SK-N-SH (cell line): ENCODE measurements at regions not wholly inside any gene's neighbourhood (a gene's known extent, or its start where the extent isn't known, plus 50 kb on each side); places are given as distances from the start of the nearest gene placed in this dataset.
"Not testable (repeated sequence)": the region's sequence is repeated elsewhere in the genome, so short reads cannot be mapped to it uniquely, and the experiment has no call there.

ENCODE experiments used
- CTCF ChIA-PET: fragments of 300-600, 350-600 bp; formaldehyde crosslinking; extraction: SDS; loops from one replicate; lab custom pipeline; 2021; lab: Yijun Ruan, JAX
- POLR2A ChIA-PET: fragments of 350-600 bp; sonication (Branson Sonifier 250); formaldehyde crosslinking; extraction: SDS; loops from one replicate; lab custom pipeline; 2020; ENCODE audit warnings: antibody characterized with exemption, inconsistent platforms; lab: Yijun Ruan, JAX
- DNase-seq: peaks from one replicate; pipeline ENCODE4 v3.0.0; 2012
- H2AFZ ChIP-seq: fragments of 200-600 bp; sonication (generic); 2 replicates; pipeline ENCODE4 v1.8.1; 2016; ENCODE audit warnings: antibody characterized with exemption, mild to moderate bottlenecking, low read depth
- H3F3A ChIP-seq: fragments of 200-600 bp; sonication (generic); replicated peaks from 2 replicates; pipeline ENCODE3; 2016; ENCODE audit warnings: antibody characterized with exemption, mild to moderate bottlenecking; ENCODE audit not compliant: insufficient read depth
- H3K27ac ChIP-seq, 2 experiments: fragments of 200-500 bp in 1 of 2; fragments of 200-600 bp in 1 of 2; sonication (Bioruptor generic) in 1 of 2; sonication (generic), shearing (Covaris generic) in 1 of 2; 2 replicates each; pipeline versions ENCODE4 v1.5.1 to v1.6.1; 2014 to 2016; ENCODE audit warnings: low read depth in 2 of 2, inconsistent platforms in 1 of 2, low read length in 1 of 2, mild to moderate bottlenecking in 1 of 2, mixed read lengths in 1 of 2
- H3K27me3 ChIP-seq: fragments of 200-600 bp; sonication (generic), shearing (Covaris generic); 2 replicates; pipeline ENCODE4 v1.6.1; 2016; ENCODE audit warnings: mixed run types; ENCODE audit not compliant: insufficient read depth
- H3K36me3 ChIP-seq, 2 experiments: fragments of 200-500 bp in 1 of 2; fragments of 200-600 bp in 1 of 2; sonication (Bioruptor generic) in 1 of 2; sonication (generic) in 1 of 2; replicated peaks in 1 of 2; 2 replicates each; pipeline versions ENCODE3 to v1.5.1; 2014 to 2016; ENCODE audit warnings: low read length in 1 of 2, mild to moderate bottlenecking in 1 of 2; ENCODE audit not compliant: insufficient read depth in 2 of 2, control insufficient read depth in 1 of 2
- H3K4me1 ChIP-seq, 2 experiments: fragments of 200-500 bp in 1 of 2; fragments of 200-600 bp in 1 of 2; sonication (Bioruptor generic) in 1 of 2; sonication (generic), shearing (Covaris generic) in 1 of 2; 2 replicates each; pipeline versions ENCODE4 v1.5.1 to v1.6.1; 2014 to 2016; ENCODE audit warnings: low read depth in 1 of 2, low read length in 1 of 2, mixed run types in 1 of 2; ENCODE audit not compliant: insufficient read depth in 2 of 2, control insufficient read depth in 1 of 2
- H3K4me2 ChIP-seq: fragments of 200-600 bp; sonication (generic), shearing (Covaris generic); 2 replicates; pipeline ENCODE4 v1.6.1; 2017; ENCODE audit warnings: mixed run types
- H3K4me3 ChIP-seq, 2 experiments: fragments of 200-500 bp in 1 of 2; fragments of 200-600 bp in 1 of 2; sonication (Bioruptor generic) in 1 of 2; sonication (generic), shearing (Covaris generic) in 1 of 2; 2 replicates each; pipeline versions ENCODE4 v1.5.1 to v1.8.1; 2014 to 2016; ENCODE audit warnings: low read depth in 2 of 2, inconsistent platforms in 1 of 2, low read length in 1 of 2, mild to moderate bottlenecking in 1 of 2, mixed read lengths in 1 of 2, moderate library complexity in 1 of 2
- H3K79me2 ChIP-seq: fragments of 200-600 bp; sonication (generic); 2 replicates; pipeline ENCODE4 v1.8.1; 2017; ENCODE audit warnings: mild to moderate bottlenecking; ENCODE audit not compliant: insufficient read depth
- H3K9ac ChIP-seq: fragments of 200-600 bp; sonication (generic); 2 replicates; pipeline ENCODE4 v1.6.1; 2017; ENCODE audit warnings: mixed run types
- H3K9me2 ChIP-seq: fragments of 200-600 bp; sonication (generic); 2 replicates; pipeline ENCODE4 v1.6.1; 2017; ENCODE audit warnings: mixed run types
- H3K9me3 ChIP-seq: fragments of 200-600 bp; sonication (generic); 2 replicates; pipeline ENCODE4 v1.6.1; 2017; ENCODE audit warnings: mixed run types, mild to moderate bottlenecking, moderate library complexity
- H4K20me1 ChIP-seq: fragments of 200-600 bp; sonication (generic); 2 replicates; pipeline ENCODE4 v1.6.1; 2017; ENCODE audit warnings: mild to moderate bottlenecking, mixed run types; ENCODE audit not compliant: insufficient read depth
- WGBS: methylation state at CpG from one replicate; pipeline ENCODE4 v1.1.6; 2017; ENCODE audit warnings: low lambda C conversion rate; 5-methylcytosine and 5-hydroxymethylcytosine counted together

- H3K9me3 ChIP-seq, H3K4me1 ChIP-seq, H3F3A ChIP-seq, H3K36me3 ChIP-seq, H3K9me2 ChIP-seq, H2AFZ ChIP-seq, POLR2A ChIA-PET, H3K27ac ChIP-seq, H3K79me2 ChIP-seq, H3K27me3 ChIP-seq, CTCF ChIA-PET, DNase-seq, H4K20me1 ChIP-seq: not testable (repeated sequence)
- 1% methylated on average over 14 of the region's 61 CpGs for WGBS
- Histone ChIP-seq H3K4me2 (peak overlapping the region; percentile 57; the same call in 1 of the 2 replicates), H3K4me3 (peak overlapping the region in 1 of 2 experiments; percentile 46; a peak in 2 of 4 replicates), H3K9ac (peak overlapping the region; percentile 61; the same call in 1 of the 2 replicates)
Observed at GRCh38 chr15:32536507-32537172, 56.6 kb upstream of the GOLGA8N start.

- H3K27ac ChIP-seq, H3K4me1 ChIP-seq, H3K9ac ChIP-seq, H4K20me1 ChIP-seq, POLR2A ChIA-PET, H3K9me3 ChIP-seq, H3K4me2 ChIP-seq, H3K27me3 ChIP-seq, H3K9me2 ChIP-seq, H3K79me2 ChIP-seq, H3F3A ChIP-seq, H3K4me3 ChIP-seq, H3K36me3 ChIP-seq, DNase-seq, H2AFZ ChIP-seq, CTCF ChIA-PET: not testable (repeated sequence)
- WGBS = no CpG with 5 or more reads among the region's 55 CpGs
Observed at GRCh38 chr15:32536057-32536493, 57.2 kb upstream of the GOLGA8N start.

GRCh38 chr15:32535150-32535898, 57.9 kb upstream of the GOLGA8N start:
- POLR2A ChIA-PET, H3K4me1 ChIP-seq: not testable (repeated sequence)

GRCh38 chr15:32522900-32523299, 67.5 kb upstream of the GOLGA8O start:
- H3K4me3 ChIP-seq, H3K9me3 ChIP-seq, H3K36me3 ChIP-seq, H4K20me1 ChIP-seq, H3K27me3 ChIP-seq, H3K9ac ChIP-seq, H3K4me1 ChIP-seq, CTCF ChIA-PET, H2AFZ ChIP-seq, DNase-seq, H3F3A ChIP-seq, H3K9me2 ChIP-seq, POLR2A ChIA-PET, H3K79me2 ChIP-seq: not testable (repeated sequence)
- 52% methylated on average over 6 of the region's 6 CpGs for WGBS
- Histone ChIP-seq H3K27ac (peak overlapping the region in 1 of 2 experiments; percentile 61; a peak in 2 of 4 replicates), H3K4me2 (0 out of 2 replicates have a peak overlapping the region, but pooled peaks have one; percentile 19)

More at GRCh38 chr15:32535150-32535898, 57.9 kb upstream of the GOLGA8N start:
- H3K27ac ChIP-seq, CTCF ChIA-PET, H3K9me3 ChIP-seq, H3K4me2 ChIP-seq, H3K36me3 ChIP-seq, H3K27me3 ChIP-seq, DNase-seq, H4K20me1 ChIP-seq, H3K4me3 ChIP-seq, H3F3A ChIP-seq, H3K9ac ChIP-seq, H3K9me2 ChIP-seq, H3K79me2 ChIP-seq, H2AFZ ChIP-seq: not testable (repeated sequence)
- WGBS = no CpG with 5 or more reads among the region's 10 CpGs

- 94% methylated on average over 9 of the region's 9 CpGs for WGBS
- POLR2A ChIA-PET, H3K27ac ChIP-seq: not testable (repeated sequence)
Observed at GRCh38 chr15:32522421-32522820, 67.0 kb upstream of the GOLGA8O start.

GRCh38 chr15:32518976-32519375, 63.5 kb upstream of the GOLGA8O start:
- POLR2A ChIA-PET, DNase-seq, H3K4me1 ChIP-seq, CTCF ChIA-PET, H3K27me3 ChIP-seq, H3F3A ChIP-seq, H3K79me2 ChIP-seq, H3K27ac ChIP-seq, H3K4me3 ChIP-seq, H3K9me2 ChIP-seq, H3K4me2 ChIP-seq, H2AFZ ChIP-seq, H3K36me3 ChIP-seq, H4K20me1 ChIP-seq, H3K9ac ChIP-seq, H3K9me3 ChIP-seq: not testable (repeated sequence)
- WGBS = 96% methylated on average over 7 of the region's 7 CpGs

More at GRCh38 chr15:32522421-32522820, 67.0 kb upstream of the GOLGA8O start:
- H3K9me2 ChIP-seq, H4K20me1 ChIP-seq, H3F3A ChIP-seq, H3K4me3 ChIP-seq, CTCF ChIA-PET, H3K4me2 ChIP-seq, H3K27me3 ChIP-seq, H3K36me3 ChIP-seq, H3K4me1 ChIP-seq, H3K79me2 ChIP-seq, H3K9me3 ChIP-seq, H2AFZ ChIP-seq, DNase-seq, H3K9ac ChIP-seq: not testable (repeated sequence)
